ENCODE measurements at regions not wholly inside any gene's neighbourhood (a gene's known extent, or its start where the extent isn't known, plus 50 kb on each side); places are given as distances from the start of the nearest gene placed in this dataset.

- TF ChIP-seq CTCF (IDR thresholded peaks at IDR 0.05) (no peak), POLR2AphosphoS5 (IDR thresholded peaks at IDR 0.05) (no peak)
Observed at GRCh38 chr6:4533576-4533975, 242.6 kb upstream of the CDYL start.

Data from sigmoid colon (tissue), 4 donors.